H1 (cell line): ENCODE measurements at regions not wholly inside any gene's neighbourhood (a gene's known extent, or its start where the extent isn't known, plus 50 kb on each side); places are given as distances from the start of the nearest gene placed in this dataset.

ENCODE experiments used
- CHD1 ChIP-seq: IDR thresholded peaks from 2 replicates; pipeline ENCODE4 v1.6.1; 2012; ENCODE audit warnings: low read depth, low read length, improper control_type of control experiment
- CHD2 ChIP-seq: IDR thresholded peaks from 2 replicates; pipeline ENCODE4 v1.6.1; 2012; ENCODE audit warnings: low read length, improper control_type of control experiment
- CHD7 ChIP-seq: fragments of 300-600 bp; sonication (generic); IDR thresholded peaks from 2 replicates; pipeline ENCODE4 v1.7.1; 2012; ENCODE audit warnings: low read length, moderate library complexity, mild to moderate bottlenecking, inconsistent platforms; ENCODE audit not compliant: insufficient replicate concordance
- EZH2 ChIP-seq: fragments of 200-600 bp; sonication (generic); IDR thresholded peaks from 2 replicates; pipeline ENCODE4 v1.7.1; 2012; ENCODE audit warnings: low read depth, mild to moderate bottlenecking, moderate library complexity, low read length, inconsistent platforms; ENCODE audit not compliant: severe bottlenecking
- HDAC2 ChIP-seq, 2 experiments: fragments of 300-600 bp in 1 of 2; sonication (generic) in 1 of 2; IDR thresholded peaks; 2 replicates each; pipeline ENCODE4 v1.6.1; 2011 to 2012; ENCODE audit warnings: low read depth in 2 of 2, low read length in 2 of 2, mild to moderate bottlenecking in 2 of 2, moderate library complexity in 2 of 2, borderline replicate concordance in 1 of 2, inconsistent platforms in 1 of 2
- RXRA ChIP-seq: IDR thresholded peaks from 2 replicates; pipeline ENCODE4 v1.6.1; 2011; ENCODE audit warnings: low read depth, mild to moderate bottlenecking, low read length, moderate library complexity; ENCODE audit not compliant: insufficient read depth

DNA sequence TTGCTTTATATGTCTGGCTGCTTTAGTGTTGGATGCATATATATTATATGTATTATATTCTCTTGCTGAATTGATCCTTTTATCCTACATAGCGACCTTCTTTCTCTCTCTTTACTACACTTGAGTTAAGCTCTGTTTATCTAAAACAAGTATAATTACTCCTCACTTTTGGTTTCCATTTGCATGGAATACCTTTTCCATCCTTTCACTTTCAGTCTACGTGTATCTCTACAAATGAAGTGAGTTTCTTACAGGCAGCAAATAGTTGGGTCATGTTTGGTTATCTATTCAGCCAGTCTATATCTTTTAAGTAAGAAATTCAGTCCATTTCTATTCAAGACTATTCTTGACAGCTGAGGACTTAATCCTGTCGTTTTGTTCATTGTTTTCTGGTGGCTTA is 167.5 kb upstream of the USP38 start (continued):
- TF ChIP-seq CHD7: no peak
- TF ChIP-seq HDAC2 (IDR thresholded peaks at IDR 0.05; ENCODE audit: borderline replicate concordance in 1 of 2, low read depth in 2 of 2, low read length in 2 of 2): no peak
- no peak for TF ChIP-seq RXRA
- no peak for TF ChIP-seq CHD1
- no peak for TF ChIP-seq EZH2
- no peak for TF ChIP-seq CHD2
